Astrocyte (in vitro differentiated cells and primary cell): ENCODE measurements at regions not wholly inside any gene's neighbourhood (a gene's known extent, or its start where the extent isn't known, plus 50 kb on each side); places are given as distances from the start of the nearest gene placed in this dataset.

ENCODE experiments used
- CTCF ChIP-seq: IDR thresholded peaks from 2 replicates; pipeline ENCODE4 v1.5.1; 2011; ENCODE audit warnings: low read depth, mild to moderate bottlenecking, inconsistent platforms, low read length, moderate library complexity; ENCODE audit not compliant: insufficient read depth
- EZH2 ChIP-seq: IDR thresholded peaks from 2 replicates; pipeline ENCODE4 v1.6.1; 2012; ENCODE audit warnings: mild to moderate bottlenecking, low read length, inconsistent platforms; ENCODE audit not compliant: insufficient read depth

- TF ChIP-seq CTCF: no peak
- no peak for TF ChIP-seq EZH2
Measured at GRCh38 chr13:104987621-104988020, 1547.8 kb downstream of the EFNB2 start.
